ENCODE measurements at regions not wholly inside any gene's neighbourhood (a gene's known extent, or its start where the extent isn't known, plus 50 kb on each side); places are given as distances from the start of the nearest gene placed in this dataset.

GRCh38 chr4:57548856-57549255 is 438.7 kb upstream of the IGFBP7 start:
- WGBS (ENCODE audit: extremely low coverage, insufficient read length, low lambda C conversion rate): no CpG with 5 or more reads among the region's 2 CpGs

More at GRCh38 chr4:57548856-57549255, 438.7 kb upstream of the IGFBP7 start:
- H2BK5ac ChIP-seq (ENCODE audit: insufficient read length, low read length): no peak overlapping the region
- H3T11ph ChIP-seq (ENCODE audit: low read length): no peak overlapping the region
- H3K4me1 ChIP-seq (ENCODE audit: insufficient read depth, low read length): peaks cover 5% of the 10 kb centered on the region
- H2BK15ac ChIP-seq (ENCODE audit: low read depth, low read length): no peak overlapping the region
- Mint-ChIP-seq H3K4me1 (peaks cover 8% of the 10 kb centered on the region in 2 experiments; a peak in 3 of 4 replicates), H3K4me3 (no peak overlapping the region), H3K9me3 (no peaks in the 10 kb centered on the region), H3K27me3 (ENCODE audit: low read depth) (no peaks in the 10 kb centered on the region), H3K36me3 (ENCODE audit: insufficient read depth in 1 of 3, low read depth in 3 of 3) (no peaks in the 10 kb centered on the region), H3K27ac (no peak overlapping the region)
- H3K4me2 ChIP-seq (ENCODE audit: insufficient read depth, insufficient read length, low read length): no peak overlapping the region
- no peak overlapping the region for H3K4ac ChIP-seq (ENCODE audit: low read depth, low read length)
- H3K9me3 ChIP-seq (ENCODE audit: control insufficient read depth, low read depth, low read length): no peaks in the 10 kb centered on the region
- H3K23me2 ChIP-seq (ENCODE audit: insufficient read length, low read depth, low read length, poor library complexity, severe bottlenecking): no peaks in the 10 kb centered on the region
- no peak overlapping the region for H3K14ac ChIP-seq (ENCODE audit: insufficient read depth, low read length)
- no peak overlapping the region for H4K5ac ChIP-seq (ENCODE audit: insufficient read length, low read depth, low read length)
- H2BK120ac ChIP-seq (ENCODE audit: low read depth, low read length, poor library complexity, severe bottlenecking): no peak overlapping the region
- H3K18ac ChIP-seq (ENCODE audit: insufficient read length, low read depth, low read length): no peak overlapping the region
- H2BK20ac ChIP-seq (ENCODE audit: low read depth, low read length, poor library complexity, severe bottlenecking): no peak overlapping the region
- no peak overlapping the region for H3K9ac ChIP-seq (ENCODE audit: extremely low read depth, insufficient read length, low read length)
- H3K27ac ChIP-seq (ENCODE audit: insufficient read length, low read depth, low read length): no peak overlapping the region
- no peak overlapping the region for H3K23ac ChIP-seq (ENCODE audit: insufficient read length, low read depth, low read length)
- H3K79me2 ChIP-seq (ENCODE audit: insufficient read depth, low read length): no peaks in the 10 kb centered on the region
- H2BK12ac ChIP-seq (ENCODE audit: insufficient read length, low read depth, low read length): no peak overlapping the region
- H3K27me3 ChIP-seq (ENCODE audit: insufficient read depth, low read length): no peaks in the 10 kb centered on the region
- DNase-seq: no peak
- TF ChIP-seq CTCF (conservative IDR thresholded peaks at IDR 0.05): no peak
- H4K91ac ChIP-seq (ENCODE audit: insufficient read length, low read depth, low read length): no peak overlapping the region
- H4K20me1 ChIP-seq (ENCODE audit: control insufficient read depth, insufficient read depth, insufficient read length): no peaks in the 10 kb centered on the region
- H2AFZ ChIP-seq (ENCODE audit: low read length): no peak overlapping the region
- H3K79me1 ChIP-seq (ENCODE audit: insufficient read depth, low read depth, low read length, poor library complexity, severe bottlenecking): no peaks in the 10 kb centered on the region
- H2AK5ac ChIP-seq (ENCODE audit: insufficient read length, low read length): no peak overlapping the region
- H4K8ac ChIP-seq (replicated peaks; ENCODE audit: insufficient read length, low read depth, low read length): no peak overlapping the region
- H3K56ac ChIP-seq (ENCODE audit: insufficient read length, low read depth, low read length): no peak overlapping the region
